ENCODE measurements at regions not wholly inside any gene's neighbourhood (a gene's known extent, or its start where the extent isn't known, plus 50 kb on each side); places are given as distances from the start of the nearest gene placed in this dataset.

DNA sequence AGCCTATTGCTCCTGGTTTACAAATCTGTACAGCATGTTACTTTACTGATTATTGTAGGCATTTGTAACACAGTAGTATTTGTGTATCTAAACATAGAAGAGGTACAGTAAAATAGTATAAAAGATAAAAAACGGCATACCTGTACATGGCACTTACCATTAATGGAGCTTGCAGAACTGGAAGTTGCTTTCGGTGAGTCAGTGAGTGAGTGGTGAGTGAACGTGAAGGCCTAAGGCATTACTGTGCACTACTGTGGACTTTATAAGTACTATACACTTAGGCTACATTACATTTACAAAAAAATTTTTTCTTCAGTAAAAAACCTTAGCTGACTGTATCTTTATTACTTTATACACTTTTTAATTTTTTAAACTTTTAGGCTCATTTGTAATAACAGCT lies 90.9 kb downstream of the RAP2B start:
- no peaks in the 10 kb centered on the region for H3K4me1 ChIP-seq (ENCODE audit: control insufficient read depth, insufficient read depth, low read length)
- in situ Hi-C loops (cut with MboI) (no loop called here), intact Hi-C loops (cut with micrococcal nuclease; ENCODE audit: unreplicated experiment) (no loop called here)
- CTCF ChIA-PET, result interaction anchor here (0.7 to 1.0 kb wide), 2 partner anchors 11 to 505 kb away, joined by 3 read pairs; no protein-coding TSS in a partner anchor
- no peaks in the 10 kb centered on the region for H3K36me3 ChIP-seq (ENCODE audit: control insufficient read depth in 2 of 2, insufficient read depth in 2 of 2, low read length in 1 of 2)
- POLR2A ChIA-PET, result no interaction called here
- no peak overlapping the region for H3K27ac ChIP-seq (ENCODE audit: control insufficient read depth, insufficient read depth)
- SMC1A ChIA-PET (ENCODE audit: uncharacterized antibody, unreplicated experiment), result no interaction called here
- H4K20me1 ChIP-seq (ENCODE audit: control insufficient read depth, insufficient read depth), result no peaks in the 10 kb centered on the region
- no peak overlapping the region for H3K9ac ChIP-seq (ENCODE audit: control insufficient read depth, insufficient read depth, low read length)
- no peak for ATAC-seq
- TF ChIP-seq, protein P1, sequence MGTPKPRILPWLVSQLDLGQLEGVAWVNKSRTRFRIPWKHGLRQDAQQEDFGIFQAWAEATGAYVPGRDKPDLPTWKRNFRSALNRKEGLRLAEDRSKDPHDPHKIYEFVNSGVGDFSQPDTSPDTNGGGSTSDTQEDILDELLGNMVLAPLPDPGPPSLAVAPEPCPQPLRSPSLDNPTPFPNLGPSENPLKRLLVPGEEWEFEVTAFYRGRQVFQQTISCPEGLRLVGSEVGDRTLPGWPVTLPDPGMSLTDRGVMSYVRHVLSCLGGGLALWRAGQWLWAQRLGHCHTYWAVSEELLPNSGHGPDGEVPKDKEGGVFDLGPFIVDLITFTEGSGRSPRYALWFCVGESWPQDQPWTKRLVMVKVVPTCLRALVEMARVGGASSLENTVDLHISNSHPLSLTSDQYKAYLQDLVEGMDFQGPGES (IDR thresholded peaks at IDR 0.05), result no peak
- TF ChIP-seq ZSCAN29 (IDR thresholded peaks at IDR 0.05), result no peak
- no peak for TF ChIP-seq POLR2AphosphoS2 (IDR thresholded peaks at IDR 0.05; ENCODE audit: low read depth, low read length)
- no peak for TF ChIP-seq ZNF274 (IDR thresholded peaks at IDR 0.05; ENCODE audit: insufficient read depth, insufficient read length)
- TF ChIP-seq, protein P2, sequence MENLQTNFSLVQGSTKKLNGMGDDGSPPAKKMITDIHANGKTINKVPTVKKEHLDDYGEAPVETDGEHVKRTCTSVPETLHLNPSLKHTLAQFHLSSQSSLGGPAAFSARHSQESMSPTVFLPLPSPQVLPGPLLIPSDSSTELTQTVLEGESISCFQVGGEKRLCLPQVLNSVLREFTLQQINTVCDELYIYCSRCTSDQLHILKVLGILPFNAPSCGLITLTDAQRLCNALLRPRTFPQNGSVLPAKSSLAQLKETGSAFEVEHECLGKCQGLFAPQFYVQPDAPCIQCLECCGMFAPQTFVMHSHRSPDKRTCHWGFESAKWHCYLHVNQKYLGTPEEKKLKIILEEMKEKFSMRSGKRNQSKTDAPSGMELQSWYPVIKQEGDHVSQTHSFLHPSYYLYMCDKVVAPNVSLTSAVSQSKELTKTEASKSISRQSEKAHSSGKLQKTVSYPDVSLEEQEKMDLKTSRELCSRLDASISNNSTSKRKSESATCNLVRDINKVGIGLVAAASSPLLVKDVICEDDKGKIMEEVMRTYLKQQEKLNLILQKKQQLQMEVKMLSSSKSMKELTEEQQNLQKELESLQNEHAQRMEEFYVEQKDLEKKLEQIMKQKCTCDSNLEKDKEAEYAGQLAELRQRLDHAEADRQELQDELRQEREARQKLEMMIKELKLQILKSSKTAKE (IDR thresholded peaks at IDR 0.05; ENCODE audit: low read depth, poor library complexity, severe bottlenecking), result no peak
- no peak for TF ChIP-seq FOXM1 (IDR thresholded peaks at IDR 0.05; ENCODE audit: low read depth, low read length)
- no peak for TF ChIP-seq DPF2 (IDR thresholded peaks at IDR 0.05)
- TF ChIP-seq, protein P3, sequence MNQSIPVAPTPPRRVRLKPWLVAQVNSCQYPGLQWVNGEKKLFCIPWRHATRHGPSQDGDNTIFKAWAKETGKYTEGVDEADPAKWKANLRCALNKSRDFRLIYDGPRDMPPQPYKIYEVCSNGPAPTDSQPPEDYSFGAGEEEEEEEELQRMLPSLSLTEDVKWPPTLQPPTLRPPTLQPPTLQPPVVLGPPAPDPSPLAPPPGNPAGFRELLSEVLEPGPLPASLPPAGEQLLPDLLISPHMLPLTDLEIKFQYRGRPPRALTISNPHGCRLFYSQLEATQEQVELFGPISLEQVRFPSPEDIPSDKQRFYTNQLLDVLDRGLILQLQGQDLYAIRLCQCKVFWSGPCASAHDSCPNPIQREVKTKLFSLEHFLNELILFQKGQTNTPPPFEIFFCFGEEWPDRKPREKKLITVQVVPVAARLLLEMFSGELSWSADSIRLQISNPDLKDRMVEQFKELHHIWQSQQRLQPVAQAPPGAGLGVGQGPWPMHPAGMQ (IDR thresholded peaks at IDR 0.05; ENCODE audit: borderline replicate concordance), result no peak
- no peak for TF ChIP-seq CHD1 (IDR thresholded peaks at IDR 0.05; ENCODE audit: low read depth, low read length)
- TF ChIP-seq NR2F1 (conservative IDR thresholded peaks at IDR 0.05), result no peak
- TF ChIP-seq SIN3A (IDR thresholded peaks at IDR 0.05; ENCODE audit: low read depth, low read length), result no peak
- FAIRE-seq, result no peak
- H3K4me2 ChIP-seq (ENCODE audit: control insufficient read depth, insufficient read depth), result no peak overlapping the region
- no peaks in the 10 kb centered on the region for H3K9me3 ChIP-seq (replicated peaks; ENCODE audit: control insufficient read depth, insufficient read depth, low read length)
- DNase-seq (ENCODE audit: low read depth, low spot score), result no peak
- no peak overlapping the region for H3K4me3 ChIP-seq
- RAD21 ChIA-PET (ENCODE audit: unreplicated experiment), result no interaction called here
- no peaks in the 10 kb centered on the region for H3K79me2 ChIP-seq (ENCODE audit: control insufficient read depth, insufficient read depth, low read length)
- H3K27me3 ChIP-seq (replicated peaks in 1 of 2; ENCODE audit: control insufficient read depth in 2 of 2, insufficient read depth in 2 of 2, low read length in 1 of 2), result no peaks in the 10 kb centered on the region; a peak in 1 of 4 replicates
- no peak overlapping the region for H2AFZ ChIP-seq (ENCODE audit: control insufficient read depth, low read depth, low read length)
- BruUV-seq (replicated peaks), result no TSS peak
- WGBS (ENCODE audit: insufficient coverage, insufficient replicate concordance, low lambda C conversion rate, missing lambda C conversion rate), result 81% methylated on average over 3 of the region's 3 CpGs

Data from GM12878 (cell line).